H9 (cell line): ENCODE measurements at regions not wholly inside any gene's neighbourhood (a gene's known extent, or its start where the extent isn't known, plus 50 kb on each side); places are given as distances from the start of the nearest gene placed in this dataset.

Experiments used
- DNase-seq: peaks from one replicate; pipeline ENCODE4 v3.0.0-alpha.2; 2017
- H2AFZ ChIP-seq: one replicate; pipeline ENCODE4 v1.6.1; 2013; ENCODE audit warnings: mild to moderate bottlenecking, low read length, control low read depth, moderate library complexity
- H2AK5ac ChIP-seq: 2 replicates; pipeline ENCODE4 v1.6.1; 2013; ENCODE audit warnings: low read length, control low read depth, mixed read lengths; ENCODE audit not compliant: insufficient read length
- H2BK120ac ChIP-seq: one replicate; pipeline ENCODE4 v1.6.1; 2013; ENCODE audit warnings: low read depth, mild to moderate bottlenecking, low read length, control low read depth, inconsistent platforms; ENCODE audit not compliant: poor library complexity, severe bottlenecking
- H2BK12ac ChIP-seq: 2 replicates; pipeline ENCODE4 v1.6.1; 2013; ENCODE audit warnings: low read length, control low read depth, mixed read lengths, low read depth; ENCODE audit not compliant: insufficient read length
- H2BK15ac ChIP-seq: 2 replicates; pipeline ENCODE4 v1.6.1; 2013; ENCODE audit warnings: low read depth, low read length, control low read depth
- H2BK20ac ChIP-seq: one replicate; pipeline ENCODE4 v1.6.1; 2013; ENCODE audit warnings: low read depth, mild to moderate bottlenecking, low read length, control low read depth, inconsistent platforms; ENCODE audit not compliant: poor library complexity, severe bottlenecking
- H2BK5ac ChIP-seq: 2 replicates; pipeline ENCODE4 v1.6.1; 2013; ENCODE audit warnings: low read length, control low read depth, mixed read lengths; ENCODE audit not compliant: insufficient read length
- H3K14ac ChIP-seq: 2 replicates; pipeline ENCODE4 v1.6.1; 2013; ENCODE audit warnings: low read length, control low read depth; ENCODE audit not compliant: insufficient read depth
- H3K18ac ChIP-seq: 2 replicates; pipeline ENCODE4 v1.6.1; 2013; ENCODE audit warnings: low read depth, mild to moderate bottlenecking, mixed read lengths, low read length, control low read depth; ENCODE audit not compliant: insufficient read length
- H3K23ac ChIP-seq: 2 replicates; pipeline ENCODE4 v1.6.1; 2013; ENCODE audit warnings: low read length, control low read depth, mixed read lengths, low read depth; ENCODE audit not compliant: insufficient read length
- H3K23me2 ChIP-seq: 2 replicates; pipeline ENCODE4 v1.6.1; 2013; ENCODE audit warnings: low read depth, mild to moderate bottlenecking, mixed read lengths, low read length, control low read depth; ENCODE audit not compliant: insufficient read length, poor library complexity, severe bottlenecking
- H3K27ac ChIP-seq: 2 replicates; pipeline ENCODE4 v1.5.1; 2013; ENCODE audit warnings: low read length, control low read depth, mixed read lengths, low read depth; ENCODE audit not compliant: insufficient read length
- H3K27me3 ChIP-seq: 2 replicates; pipeline ENCODE4 v1.6.1; 2013; ENCODE audit warnings: low read length, control low read depth, inconsistent platforms; ENCODE audit not compliant: insufficient read depth
- H3K4ac ChIP-seq: 2 replicates; pipeline ENCODE4 v1.6.1; 2013; ENCODE audit warnings: low read depth, mild to moderate bottlenecking, control low read depth, inconsistent platforms, low read length, moderate library complexity
- H3K4me1 ChIP-seq: 2 replicates; pipeline ENCODE4 v1.6.1; 2013; ENCODE audit warnings: low read length, control low read depth, inconsistent platforms; ENCODE audit not compliant: insufficient read depth
- H3K4me2 ChIP-seq: 2 replicates; pipeline ENCODE4 v1.6.1; 2013; ENCODE audit warnings: low read length, control low read depth, mixed read lengths; ENCODE audit not compliant: insufficient read length, insufficient read depth
- H3K56ac ChIP-seq: 2 replicates; pipeline ENCODE4 v1.6.1; 2013; ENCODE audit warnings: low read depth, mild to moderate bottlenecking, mixed read lengths, low read length, control low read depth; ENCODE audit not compliant: insufficient read length
- H3K79me1 ChIP-seq: 2 replicates; pipeline ENCODE4 v1.6.1; 2013; ENCODE audit warnings: low read depth, mild to moderate bottlenecking, moderate library complexity, low read length, control low read depth, inconsistent platforms; ENCODE audit not compliant: insufficient read depth, poor library complexity, severe bottlenecking
- H3K79me2 ChIP-seq: 2 replicates; pipeline ENCODE4 v1.6.1; 2013; ENCODE audit warnings: low read length, control low read depth, inconsistent platforms; ENCODE audit not compliant: insufficient read depth
- H3K9ac ChIP-seq: 2 replicates; pipeline ENCODE4 v1.6.1; 2013; ENCODE audit warnings: low read length, control low read depth, mixed read lengths; ENCODE audit not compliant: insufficient read length; ENCODE audit errors: extremely low read depth
- H3K9me3 ChIP-seq: one replicate; pipeline ENCODE4 v1.6.1; 2013; ENCODE audit warnings: low read depth, low read length, inconsistent platforms; ENCODE audit not compliant: control insufficient read depth
- H3T11ph ChIP-seq: one replicate; pipeline ENCODE4 v1.6.1; 2013; ENCODE audit warnings: mild to moderate bottlenecking, low read length, control low read depth, inconsistent platforms
- H4K20me1 ChIP-seq: one replicate; pipeline ENCODE4 v1.6.1; 2013; ENCODE audit not compliant: control insufficient read depth, insufficient read length, insufficient read depth
- H4K5ac ChIP-seq: 2 replicates; pipeline ENCODE4 v1.6.1; 2013; ENCODE audit warnings: low read depth, mild to moderate bottlenecking, mixed read lengths, low read length, control low read depth; ENCODE audit not compliant: insufficient read length
- H4K8ac ChIP-seq: replicated peaks from 2 replicates; pipeline ENCODE4 v1.6.1; 2013; ENCODE audit warnings: low read length, control low read depth, mixed read lengths, low read depth; ENCODE audit not compliant: insufficient read length
- H4K91ac ChIP-seq: 2 replicates; pipeline ENCODE4 v1.6.1; 2013; ENCODE audit warnings: low read depth, mild to moderate bottlenecking, moderate library complexity, mixed read lengths, low read length, control low read depth; ENCODE audit not compliant: insufficient read length
- H3K27ac Mint-ChIP-seq, 3 experiments: 2 replicates in 2 of 3; 3 replicates in 1 of 3; pipeline ENCODE4 v1.8.0; 2020 to 2021; ENCODE audit warnings: mixed read lengths in 3 of 3, mild to moderate bottlenecking in 1 of 3, moderate library complexity in 1 of 3
- H3K27me3 Mint-ChIP-seq: 2 replicates; pipeline ENCODE4 v1.8.0; 2021; ENCODE audit warnings: low read depth, mild to moderate bottlenecking, moderate library complexity, mixed read lengths
- H3K36me3 Mint-ChIP-seq, 3 experiments: 2 replicates in 2 of 3; 3 replicates in 1 of 3; pipeline ENCODE4 v1.8.0; 2020 to 2021; ENCODE audit warnings: low read depth in 3 of 3, mixed read lengths in 3 of 3; ENCODE audit not compliant: insufficient read depth in 1 of 3
- H3K4me1 Mint-ChIP-seq, 2 experiments: 2 replicates each; pipeline ENCODE4 v1.8.0; 2020; ENCODE audit warnings: mixed read lengths in 2 of 2
- H3K4me3 Mint-ChIP-seq, 2 experiments: 2 replicates in 1 of 2; 3 replicates in 1 of 2; pipeline ENCODE4 v1.8.0; 2020 to 2021; ENCODE audit warnings: mild to moderate bottlenecking in 2 of 2, mixed read lengths in 2 of 2, moderate library complexity in 1 of 2
- H3K9me3 Mint-ChIP-seq, 2 experiments: 2 replicates in 1 of 2; 3 replicates in 1 of 2; pipeline ENCODE4 v1.8.0; 2020; ENCODE audit warnings: mild to moderate bottlenecking in 2 of 2, mixed read lengths in 2 of 2, moderate library complexity in 1 of 2
- WGBS: extraction: QIAGEN DNeasy Blood & Tissue Kit; methylation state at CpG from one replicate; pipeline ENCODE4 v1.1.7; 2013; ENCODE audit warnings: missing lambda C conversion rate, low lambda C conversion rate, mixed read lengths; ENCODE audit not compliant: insufficient read length; ENCODE audit errors: extremely low coverage; 5-methylcytosine and 5-hydroxymethylcytosine counted together
- TF ChIP-seq, protein P1 (sequence below): fragments of 200-600 bp; sonication (generic); conservative IDR thresholded peaks from 3 replicates; pipeline ENCODE4 v1.8.0; 2021; ENCODE audit warnings: antibody characterized with exemption, mild to moderate bottlenecking

DNA sequence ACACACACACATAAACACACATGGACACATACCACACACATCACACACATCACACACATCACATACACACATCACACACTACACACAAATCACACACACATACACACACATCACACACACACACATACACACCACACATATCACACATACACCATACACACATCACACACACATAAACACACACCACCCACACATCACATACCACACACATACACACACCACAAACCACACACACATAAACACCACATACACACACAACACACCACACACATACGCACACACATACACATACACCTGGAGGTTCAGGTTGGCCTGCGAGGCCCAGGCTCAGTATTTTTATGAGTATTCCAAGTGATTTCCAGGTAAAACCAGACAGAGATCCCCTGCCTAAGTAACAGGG, 279.5 kb downstream of the FOXL1 start:
- Histone ChIP-seq H3K56ac (no peak overlapping the region), H2AFZ (no peak overlapping the region), H3K9me3 (peaks cover 8% of the 10 kb centered on the region), H3K23me2 (no peaks in the 10 kb centered on the region), H2BK120ac (no peak overlapping the region), H3K14ac (no peak overlapping the region), H3K23ac (no peak overlapping the region), H2BK5ac (no peak overlapping the region), H3T11ph (no peak overlapping the region), H3K18ac (no peak overlapping the region), H4K8ac (no peak overlapping the region), H3K9ac (no peak overlapping the region), H3K4ac (no peak overlapping the region), H4K91ac (no peak overlapping the region), H2BK15ac (no peak overlapping the region), H3K4me2 (no peak overlapping the region), H2AK5ac (no peak overlapping the region), H3K4me1 (no peaks in the 10 kb centered on the region), H3K27ac (no peak overlapping the region), H3K79me2 (no peaks in the 10 kb centered on the region), H2BK20ac (no peak overlapping the region), H2BK12ac (no peak overlapping the region), H3K27me3 (no peaks in the 10 kb centered on the region), H4K5ac (peak overlapping the region; percentile 11), H4K20me1 (no peaks in the 10 kb centered on the region), H3K79me1 (no peaks in the 10 kb centered on the region)
- no peaks in the 10 kb centered on the region for H3K9me3 Mint-ChIP-seq
- DNase-seq = no peak
- H3K4me3 Mint-ChIP-seq = no peak overlapping the region
- WGBS = 100% methylated on average over 1 of the region's 2 CpGs
- no peaks in the 10 kb centered on the region for H3K36me3 Mint-ChIP-seq
- H3K4me1 Mint-ChIP-seq = no peaks in the 10 kb centered on the region
- no peak overlapping the region for H3K27ac Mint-ChIP-seq
- no peaks in the 10 kb centered on the region for H3K27me3 Mint-ChIP-seq
- TF ChIP-seq, protein P1, sequence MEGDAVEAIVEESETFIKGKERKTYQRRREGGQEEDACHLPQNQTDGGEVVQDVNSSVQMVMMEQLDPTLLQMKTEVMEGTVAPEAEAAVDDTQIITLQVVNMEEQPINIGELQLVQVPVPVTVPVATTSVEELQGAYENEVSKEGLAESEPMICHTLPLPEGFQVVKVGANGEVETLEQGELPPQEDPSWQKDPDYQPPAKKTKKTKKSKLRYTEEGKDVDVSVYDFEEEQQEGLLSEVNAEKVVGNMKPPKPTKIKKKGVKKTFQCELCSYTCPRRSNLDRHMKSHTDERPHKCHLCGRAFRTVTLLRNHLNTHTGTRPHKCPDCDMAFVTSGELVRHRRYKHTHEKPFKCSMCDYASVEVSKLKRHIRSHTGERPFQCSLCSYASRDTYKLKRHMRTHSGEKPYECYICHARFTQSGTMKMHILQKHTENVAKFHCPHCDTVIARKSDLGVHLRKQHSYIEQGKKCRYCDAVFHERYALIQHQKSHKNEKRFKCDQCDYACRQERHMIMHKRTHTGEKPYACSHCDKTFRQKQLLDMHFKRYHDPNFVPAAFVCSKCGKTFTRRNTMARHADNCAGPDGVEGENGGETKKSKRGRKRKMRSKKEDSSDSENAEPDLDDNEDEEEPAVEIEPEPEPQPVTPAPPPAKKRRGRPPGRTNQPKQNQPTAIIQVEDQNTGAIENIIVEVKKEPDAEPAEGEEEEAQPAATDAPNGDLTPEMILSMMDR = no peak
